Ovary (tissue), 7 donors: ENCODE measurements at regions not wholly inside any gene's neighbourhood (a gene's known extent, or its start where the extent isn't known, plus 50 kb on each side); places are given as distances from the start of the nearest gene placed in this dataset.
"Not testable (repeated sequence)": the region's sequence is repeated elsewhere in the genome, so short reads cannot be mapped to it uniquely, and the experiment has no call there.

ENCODE experiments used
- DNase-seq, 5 donors: peaks; one replicate each; pipeline ENCODE4 v3.0.0-alpha.2; 2019 to 2020
- H3K27ac ChIP-seq, 2 donors: fragments of 200-600 bp; one replicate each; pipeline versions ENCODE4 v1.5.1 to v1.8.0; 2019 to 2022
- H3K27me3 ChIP-seq: fragments of 200-600 bp; one replicate; pipeline ENCODE4 v1.8.0; 2022
- H3K36me3 ChIP-seq: fragments of 200-600 bp; sonication (generic); one replicate; pipeline ENCODE4 v1.5.1; 2019
- H3K4me1 ChIP-seq: one replicate; pipeline ENCODE4 v1.8.1; 2013; ENCODE audit warnings: mild to moderate bottlenecking, moderate library complexity; ENCODE audit not compliant: insufficient read depth
- H3K4me3 ChIP-seq: fragments of 200-600 bp; sonication (generic); one replicate; pipeline ENCODE4 v1.5.1; 2017
- H3K9me3 ChIP-seq, 2 donors: fragments of 200-600 bp in 1 of 2; sonication (generic) in 1 of 2; one replicate each; pipeline versions ENCODE4 v1.5.1 to v1.8.1; 2013 to 2019; ENCODE audit warnings: mild to moderate bottlenecking in 1 of 2, moderate library complexity in 1 of 2
- EP300 ChIP-seq: sonication (generic); formaldehyde crosslinking; IDR thresholded peaks from one replicate; pipeline ENCODE4 v1.6.1; 2017; ENCODE audit warnings: antibody characterized with exemption
- POLR2A ChIP-seq: fragments of 450-650 bp; IDR thresholded peaks from one replicate; pipeline ENCODE4 v1.6.1; 2017; ENCODE audit warnings: antibody characterized with exemption, mild to moderate bottlenecking, moderate library complexity
- WGBS, 3 donors: extraction: QIAGEN DNeasy Blood & Tissue Kit in 1 of 3; methylation state at CpG; one replicate each; pipeline versions ENCODE4 v1.1.5 to v1.1.7; 2013 to 2017; 5-methylcytosine and 5-hydroxymethylcytosine counted together
- intact Hi-C, 4 donors: fragments of 100-400 bp; cut with DNase I; formaldehyde crosslinking; loops; one replicate each; pipeline versions ENCODE4 v1.11.0 to v1.15.1; 2022 to 2023
- TF ChIP-seq, protein P1 (sequence below), 3 donors: fragments of 450-650 bp in 2 of 3; fragments of 200-600 bp in 1 of 3; IDR thresholded peaks; one replicate each; pipeline versions ENCODE4 v1.5.1 to v1.8.0; 2016 to 2022; ENCODE audit warnings: antibody characterized with exemption in 3 of 3, mild to moderate bottlenecking in 1 of 3
- donor health status: DM: no; HTN: no; CAD: no; lungs with moderate emphysema.
- donor health status: DM: no; HTN: no; CAD: no.
- donor health status: Bipolar disorder and iron deficiency.
- donor health status: DM: no; HTN: no; CAD: no.
- donor health status: DM: yes; HTN: yes; CAD: no.

DNA sequence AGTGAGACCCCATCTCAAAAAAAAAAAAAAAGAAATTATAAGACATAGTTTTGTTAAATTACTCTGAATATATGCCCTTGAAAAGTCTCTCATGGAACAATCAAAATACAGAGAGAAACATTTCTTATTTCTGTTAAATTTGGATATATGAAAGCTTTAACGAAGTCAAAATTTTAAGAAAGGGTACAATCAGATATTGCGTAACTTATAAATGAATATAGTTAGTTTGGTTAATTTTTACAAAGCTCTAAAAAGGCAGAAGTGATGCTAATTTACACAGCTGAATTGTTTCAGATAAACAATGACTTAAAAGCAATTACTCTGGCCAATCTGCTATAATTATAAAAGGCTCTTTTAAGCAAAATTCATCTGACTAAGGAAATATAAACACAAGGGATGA lies 611.6 kb upstream of the CCDC179 start:
- intact Hi-C loops: no loop called here
- Histone ChIP-seq H3K4me1 (no peaks in the 10 kb centered on the region), H3K9me3 (no peaks in the 10 kb centered on the region), H3K36me3 (no peaks in the 10 kb centered on the region), H3K4me3 (no peak overlapping the region), H3K27ac (no peak overlapping the region), H3K27me3 (no peaks in the 10 kb centered on the region)
- WGBS, 3 donors: 64 to 66% (median 65%) methylated on average over 2 of the region's 2 CpGs
- DNase-seq: no peak
- TF ChIP-seq POLR2A (no peak), EP300 (no peak)
- TF ChIP-seq, protein P1, sequence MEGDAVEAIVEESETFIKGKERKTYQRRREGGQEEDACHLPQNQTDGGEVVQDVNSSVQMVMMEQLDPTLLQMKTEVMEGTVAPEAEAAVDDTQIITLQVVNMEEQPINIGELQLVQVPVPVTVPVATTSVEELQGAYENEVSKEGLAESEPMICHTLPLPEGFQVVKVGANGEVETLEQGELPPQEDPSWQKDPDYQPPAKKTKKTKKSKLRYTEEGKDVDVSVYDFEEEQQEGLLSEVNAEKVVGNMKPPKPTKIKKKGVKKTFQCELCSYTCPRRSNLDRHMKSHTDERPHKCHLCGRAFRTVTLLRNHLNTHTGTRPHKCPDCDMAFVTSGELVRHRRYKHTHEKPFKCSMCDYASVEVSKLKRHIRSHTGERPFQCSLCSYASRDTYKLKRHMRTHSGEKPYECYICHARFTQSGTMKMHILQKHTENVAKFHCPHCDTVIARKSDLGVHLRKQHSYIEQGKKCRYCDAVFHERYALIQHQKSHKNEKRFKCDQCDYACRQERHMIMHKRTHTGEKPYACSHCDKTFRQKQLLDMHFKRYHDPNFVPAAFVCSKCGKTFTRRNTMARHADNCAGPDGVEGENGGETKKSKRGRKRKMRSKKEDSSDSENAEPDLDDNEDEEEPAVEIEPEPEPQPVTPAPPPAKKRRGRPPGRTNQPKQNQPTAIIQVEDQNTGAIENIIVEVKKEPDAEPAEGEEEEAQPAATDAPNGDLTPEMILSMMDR (IDR thresholded peaks at IDR 0.05): no peak

DNA sequence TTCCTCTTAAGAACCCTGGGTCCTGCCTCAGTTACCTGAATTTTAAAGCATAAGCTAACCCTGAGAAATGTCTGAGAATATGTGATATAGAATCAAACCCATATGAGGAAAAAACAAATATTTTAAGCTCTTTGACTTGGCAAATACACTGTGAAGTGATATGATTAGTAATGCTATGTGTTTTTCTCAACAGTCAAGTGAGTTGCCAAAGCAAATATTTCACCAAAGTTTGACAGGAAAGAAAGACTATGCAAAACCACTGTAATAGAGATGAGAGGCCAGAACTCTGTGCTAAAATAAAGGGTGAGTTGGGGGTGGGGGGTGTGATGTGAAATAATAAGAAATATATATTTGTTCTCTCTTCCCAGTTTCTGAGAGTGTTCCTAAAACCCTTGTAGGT lies 613.5 kb upstream of the CCDC179 start:
- intact Hi-C loops: no loop called here
- Histone ChIP-seq H3K9me3 (no peaks in the 10 kb centered on the region), H3K4me1 (no peaks in the 10 kb centered on the region), H3K36me3 (no peaks in the 10 kb centered on the region), H3K27me3 (no peaks in the 10 kb centered on the region), H3K4me3 (no peak overlapping the region), H3K27ac (no peak overlapping the region)
- TF ChIP-seq, protein P1 (IDR thresholded peaks at IDR 0.05): no peak
- no peak for DNase-seq

DNA sequence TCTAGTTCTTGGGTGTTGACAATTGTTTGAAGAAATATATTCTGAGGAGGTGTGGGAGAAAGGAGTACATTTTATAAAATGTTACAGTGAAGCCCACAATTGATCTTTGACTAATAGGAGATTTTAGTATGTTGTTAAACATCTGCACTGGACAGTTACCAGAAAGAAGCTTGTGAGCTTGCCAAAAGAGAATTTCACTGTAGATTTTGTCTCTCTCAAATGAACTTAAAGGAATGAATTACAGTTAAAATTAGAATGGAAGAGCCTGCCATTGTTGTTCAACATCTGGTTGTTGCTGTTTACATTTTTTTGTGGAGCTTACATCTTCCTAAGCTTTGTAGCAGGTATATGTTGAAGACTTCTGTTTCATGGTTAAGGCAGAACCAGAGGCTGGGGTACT lies 620.5 kb upstream of the CCDC179 start:
- no peak overlapping the region for H3K4me3 ChIP-seq
- intact Hi-C loops: no loop called here
- no peaks in the 10 kb centered on the region for H3K4me1 ChIP-seq
- no peaks in the 10 kb centered on the region for H3K27me3 ChIP-seq
- H3K9me3 ChIP-seq: no peaks in the 10 kb centered on the region
- TF ChIP-seq, protein P1 (IDR thresholded peaks at IDR 0.05): no peak
- TF ChIP-seq EP300: no peak
- no peak for TF ChIP-seq POLR2A
- no peak overlapping the region for H3K27ac ChIP-seq
- no peak for DNase-seq
- H3K36me3 ChIP-seq: no peaks in the 10 kb centered on the region

DNA sequence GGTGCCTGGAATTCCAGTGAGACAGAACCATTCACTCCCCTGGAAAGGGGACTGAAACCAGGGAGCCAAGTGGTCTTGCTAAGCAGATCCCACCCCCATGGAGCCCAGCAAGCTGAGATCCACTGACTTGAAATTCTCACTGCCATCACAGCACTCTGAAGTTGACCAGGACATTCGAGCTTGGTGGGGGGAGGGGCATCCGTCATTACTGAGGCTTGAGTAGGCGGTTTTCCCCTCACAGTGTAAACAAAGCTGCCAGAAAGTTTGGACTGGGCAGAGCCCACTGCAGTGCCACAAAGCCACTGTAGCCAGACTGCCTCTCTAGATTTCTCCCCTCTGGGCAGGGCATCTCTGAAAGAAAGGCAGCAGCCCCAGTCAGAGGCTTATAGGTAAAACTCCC lies 623.9 kb upstream of the CCDC179 start:
- H3K27ac ChIP-seq, H3K9me3 ChIP-seq, intact Hi-C loops, H3K36me3 ChIP-seq, H3K4me3 ChIP-seq, H3K27me3 ChIP-seq, H3K4me1 ChIP-seq, DNase-seq: not testable (repeated sequence)
- 41 to 74% (median 63%) methylated on average over 3 of the region's 3 CpGs for WGBS, 3 donors

DNA sequence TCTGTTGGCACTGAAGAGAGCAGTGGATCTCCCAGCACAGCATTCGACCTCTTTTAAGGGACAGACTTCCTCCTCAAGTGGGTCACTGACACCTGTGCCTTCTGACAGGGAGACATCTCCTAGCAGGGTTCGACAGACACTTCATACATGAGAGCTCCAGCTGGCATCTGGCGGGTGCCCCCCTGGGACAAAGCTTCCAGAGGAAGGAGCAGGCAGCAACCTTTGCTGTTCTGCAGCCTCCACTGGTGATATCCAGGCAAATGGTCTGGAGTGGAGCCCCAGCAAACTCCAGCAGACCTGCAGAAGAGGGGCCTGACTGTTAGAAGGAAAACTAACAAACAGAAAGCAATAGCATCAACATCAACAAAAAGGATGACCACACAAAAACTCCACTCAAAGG lies 624.3 kb upstream of the CCDC179 start:
- WGBS, 3 donors: 75 to 89% (median 75%) methylated on average over 3 of the region's 3 CpGs
- H3K9me3 ChIP-seq, H3K36me3 ChIP-seq, H3K27ac ChIP-seq, H3K4me1 ChIP-seq, intact Hi-C loops, DNase-seq, H3K4me3 ChIP-seq, H3K27me3 ChIP-seq: not testable (repeated sequence)

DNA sequence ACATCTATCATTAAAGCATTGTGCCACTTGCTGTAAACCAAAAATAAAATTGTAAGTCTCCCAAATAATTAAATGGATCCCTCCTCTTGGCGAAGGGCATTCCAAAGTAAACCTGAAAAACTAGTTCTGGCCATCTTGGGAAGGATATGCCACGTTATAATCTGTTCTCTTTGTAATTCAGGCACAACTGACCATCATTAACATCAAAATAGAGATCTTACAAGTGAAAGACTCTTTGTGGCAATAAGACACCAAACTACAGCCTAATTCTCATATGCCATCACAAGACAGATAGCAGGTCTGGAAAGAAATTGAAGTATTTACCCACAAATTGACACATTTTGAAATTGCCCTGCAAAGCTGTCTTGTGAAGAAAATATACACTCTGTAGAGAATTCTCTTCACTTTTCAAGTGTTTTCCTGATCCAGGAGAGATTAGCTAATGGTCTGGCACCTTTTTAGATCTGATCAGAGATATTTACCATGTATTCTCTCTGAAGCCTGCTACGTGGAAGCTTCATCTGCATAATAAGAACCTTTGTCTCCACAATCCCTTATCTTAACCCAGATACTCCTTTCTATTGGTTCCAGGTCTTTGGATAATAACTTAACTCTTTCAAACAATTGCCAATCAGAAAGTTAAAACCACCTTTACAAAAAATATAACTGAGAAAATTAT lies 630.4 kb upstream of the CCDC179 start:
- Histone ChIP-seq H3K4me1 (no peaks in the 10 kb centered on the region), H3K27ac (no peak overlapping the region), H3K27me3 (no peaks in the 10 kb centered on the region), H3K9me3 (no peaks in the 10 kb centered on the region), H3K4me3 (no peak overlapping the region), H3K36me3 (no peaks in the 10 kb centered on the region)
- DNase-seq: no peak
- WGBS, 3 donors: 52 to 64% (median 57%) methylated on average over 3 of the region's 3 CpGs
- intact Hi-C loops: no loop called here
- TF ChIP-seq POLR2A (no peak), EP300 (no peak)
- TF ChIP-seq, protein P1 (IDR thresholded peaks at IDR 0.05): no peak
